GM23248 (cell line): ENCODE measurements at regions not wholly inside any gene's neighbourhood (a gene's known extent, or its start where the extent isn't known, plus 50 kb on each side); places are given as distances from the start of the nearest gene placed in this dataset.

Experiments
- EZH2 ChIP-seq: fragments of 200-600 bp; sonication (generic); IDR thresholded peaks from 2 replicates; pipeline ENCODE4 v1.6.1; 2018; ENCODE audit warnings: antibody characterized with exemption, mild to moderate bottlenecking; ENCODE audit not compliant: insufficient read depth, poor library complexity, severe bottlenecking
- EZH2phosphoT487 ChIP-seq: fragments of 200-600 bp; sonication (generic); IDR thresholded peaks from 2 replicates; pipeline ENCODE4 v1.6.1; 2018; ENCODE audit warnings: antibody characterized with exemption, moderate library complexity, mild to moderate bottlenecking, low read depth; ENCODE audit not compliant: insufficient read depth

GRCh38 chr17:74011966-74012365 lies 191.5 kb upstream of the RPL38 start:
- TF ChIP-seq EZH2, result no peak
- no peak for TF ChIP-seq EZH2phosphoT487
